HG02763 (cell line): ENCODE measurements at regions not wholly inside any gene's neighbourhood (a gene's known extent, or its start where the extent isn't known, plus 50 kb on each side); places are given as distances from the start of the nearest gene placed in this dataset.
A peak's percentile ranks its signal among the peaks of the same experiment; 100 is the strongest.
"Not testable (repeated sequence)": the region's sequence is repeated elsewhere in the genome, so short reads cannot be mapped to it uniquely, and the experiment has no call there.

Experiments used
- ATAC-seq: cut with Tn5 transposase; IDR thresholded peaks from one replicate; pipeline ENCODE4 v1.9.1; 2021; ENCODE audit warnings: mild to moderate bottlenecking, moderate library complexity; ENCODE audit not compliant: unreplicated experiment

DNA sequence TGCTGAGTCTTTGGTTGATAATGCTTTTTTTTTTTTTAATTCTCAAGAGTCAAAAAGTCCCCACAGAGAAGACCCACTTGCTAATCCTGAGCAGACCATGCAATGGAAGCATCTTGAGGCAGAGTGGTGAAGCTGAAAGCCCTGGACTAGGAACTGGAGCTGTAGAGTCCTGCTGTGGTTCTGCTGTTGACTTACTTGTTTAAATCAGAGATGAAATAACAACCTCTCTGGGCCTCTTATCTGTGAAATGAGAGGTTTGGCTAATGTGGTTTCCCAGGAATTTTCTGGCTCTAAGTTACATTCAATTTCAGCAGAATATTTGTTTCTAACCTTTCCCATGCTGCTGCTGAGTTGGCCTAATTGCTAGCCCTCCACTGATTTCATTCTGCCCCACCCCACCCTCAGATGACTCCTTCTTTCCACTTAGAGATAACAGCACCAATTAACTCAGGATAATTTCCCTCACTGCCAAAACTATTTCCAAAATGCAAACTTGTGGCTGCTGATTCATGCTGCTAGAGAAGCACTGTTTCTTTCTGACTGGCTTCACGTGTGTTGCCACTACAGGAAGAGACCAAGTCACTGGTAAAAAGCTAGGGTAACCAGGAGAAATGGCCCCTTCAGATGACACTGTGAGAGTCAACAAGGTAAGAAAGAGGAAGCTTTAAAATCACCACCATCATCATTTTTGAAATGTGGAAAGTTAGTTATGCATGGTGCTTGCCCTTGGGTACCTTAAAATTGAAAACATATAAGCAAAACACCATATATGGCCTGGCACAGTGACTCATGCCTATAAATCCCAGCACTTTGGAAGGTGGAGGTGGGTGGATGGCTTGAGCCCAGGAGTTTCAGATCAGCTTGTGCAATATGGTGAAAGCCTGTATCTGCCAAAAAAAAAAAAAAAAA lies 326.4 kb downstream of the DCHS2 start:
- peak; percentile 76 for ATAC-seq

DNA sequence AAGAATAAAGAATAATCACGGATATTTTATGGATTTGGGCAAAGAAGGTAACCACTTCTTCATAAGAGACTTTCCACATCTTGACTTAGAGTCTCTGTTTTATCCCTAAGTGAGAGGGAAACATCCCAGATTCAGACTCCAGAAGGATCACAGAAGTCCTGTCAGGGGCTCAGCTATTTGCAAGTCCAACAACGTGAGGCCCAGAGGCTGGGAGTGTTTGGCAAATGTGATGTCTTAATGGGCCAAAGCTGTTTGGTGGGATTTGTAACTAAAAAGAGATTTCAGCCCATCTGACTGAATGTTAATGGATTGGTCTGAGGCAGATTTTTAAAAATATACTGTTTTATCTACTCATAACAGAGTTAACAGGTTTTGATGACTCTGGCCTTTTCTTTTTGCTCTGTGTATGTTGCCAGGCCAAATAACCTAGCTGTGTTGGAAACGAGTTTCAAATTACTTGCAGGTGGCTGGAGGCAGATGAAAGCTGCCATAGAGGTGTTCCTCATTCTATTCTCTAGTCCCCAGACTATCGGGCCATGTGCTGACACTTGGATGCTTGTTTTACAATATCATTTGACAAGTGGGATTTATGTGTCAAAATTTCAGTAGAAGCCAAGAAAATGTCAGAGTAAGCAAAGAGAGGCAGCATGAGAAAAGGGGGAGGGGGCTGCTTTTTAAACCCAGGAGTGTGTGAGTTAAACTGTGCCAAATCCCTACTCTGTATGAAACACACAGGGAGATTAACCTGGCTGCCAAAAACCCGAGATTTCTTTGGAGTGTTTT lies 330.9 kb downstream of the DCHS2 start:
- ATAC-seq = no peak

DNA sequence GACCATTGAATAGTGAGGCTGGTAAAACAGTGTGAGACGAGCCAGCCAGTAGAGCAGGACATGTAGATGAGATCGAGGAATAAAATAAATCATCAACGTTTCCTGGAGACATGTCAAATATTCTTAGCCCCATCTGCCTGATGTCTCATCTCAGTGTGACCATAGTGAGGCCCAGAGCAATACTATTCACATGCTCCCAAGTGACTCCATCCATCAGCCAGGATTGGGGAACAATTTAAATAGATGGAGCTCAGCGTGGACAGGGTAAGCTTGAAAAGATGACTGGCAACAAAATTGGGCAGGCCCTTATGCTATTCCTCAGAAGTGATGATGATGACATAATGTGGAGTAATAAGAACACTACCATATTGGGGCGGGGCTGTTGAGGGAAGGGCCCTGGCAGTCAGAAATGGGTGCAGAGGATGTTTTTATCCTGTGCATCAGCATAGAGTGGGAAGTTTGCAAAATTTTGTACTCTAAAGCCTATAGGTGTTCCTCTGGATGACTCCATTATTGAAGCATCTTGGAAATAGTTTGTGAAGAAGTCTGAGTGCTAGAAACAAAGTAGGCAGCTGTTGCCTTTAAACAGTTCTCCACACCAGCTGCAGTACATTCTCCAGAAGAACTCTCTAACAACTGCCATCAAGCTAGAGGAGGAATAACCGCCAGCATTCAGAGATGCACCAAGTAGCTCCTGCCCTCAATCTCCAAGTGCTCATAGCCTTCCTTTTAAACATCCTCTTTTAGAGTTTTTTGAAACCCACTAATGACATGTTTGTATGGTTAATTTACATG lies 333.0 kb downstream of the DCHS2 start:
- no peak for ATAC-seq

DNA sequence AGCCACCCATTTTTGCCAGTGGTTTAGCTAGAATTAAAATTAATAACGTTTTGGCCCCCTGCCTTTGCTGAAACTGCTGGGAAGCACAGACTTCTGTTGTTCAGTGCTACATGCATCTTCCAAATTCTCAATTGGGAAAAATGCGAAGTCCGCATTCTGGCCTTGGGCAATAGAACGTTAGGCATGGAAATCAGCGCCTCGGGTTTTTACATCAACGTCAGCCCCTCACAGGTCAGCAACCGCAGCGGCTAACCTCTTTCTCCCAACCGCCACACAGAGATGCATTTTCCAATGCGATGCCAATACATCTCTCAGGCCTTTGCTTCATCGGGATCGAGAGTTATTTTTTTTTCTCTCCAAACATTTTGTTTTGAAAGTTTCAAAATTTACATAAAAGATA lies 339.1 kb downstream of the DCHS2 start:
- ATAC-seq = no peak

DNA sequence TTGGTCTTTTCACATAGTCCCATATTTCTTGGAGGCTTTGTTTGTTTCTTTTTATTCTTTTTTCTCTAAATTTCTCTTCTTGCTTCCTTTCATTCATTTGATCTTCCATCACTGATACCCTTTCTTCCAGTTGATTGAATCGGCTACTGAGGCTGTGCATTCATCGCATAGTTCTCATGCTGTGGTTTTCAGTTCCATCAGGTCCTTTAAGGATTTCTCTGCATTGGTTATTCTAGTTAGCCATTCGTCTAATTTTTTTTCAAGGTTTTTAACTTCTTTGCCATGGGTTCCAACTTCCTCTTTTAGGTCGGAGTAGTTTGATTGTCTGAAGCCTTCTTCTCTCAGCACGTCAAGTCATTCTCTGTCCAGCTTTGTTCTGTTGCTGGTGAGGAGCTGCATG lies 342.4 kb downstream of the DCHS2 start:
- ATAC-seq = not testable (repeated sequence)

DNA sequence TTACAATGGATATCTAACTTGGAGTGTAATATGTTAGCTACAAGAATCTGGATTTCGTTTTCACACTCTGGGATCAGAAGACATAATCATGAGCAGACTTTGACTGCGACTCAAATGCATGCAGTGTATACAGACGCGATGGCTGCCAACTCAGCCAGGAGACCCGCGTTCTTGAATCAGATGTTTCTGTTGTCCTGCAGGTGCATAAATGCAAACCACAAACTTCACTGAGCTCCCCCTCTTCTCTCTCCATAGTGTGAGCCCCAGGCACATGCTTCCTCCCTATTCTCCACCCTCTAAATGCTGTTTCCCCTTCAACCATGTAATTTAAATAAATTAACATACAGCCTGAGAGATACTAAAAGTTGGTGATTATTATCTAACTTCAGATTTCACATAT lies 347.9 kb downstream of the DCHS2 start:
- ATAC-seq = no peak

DNA sequence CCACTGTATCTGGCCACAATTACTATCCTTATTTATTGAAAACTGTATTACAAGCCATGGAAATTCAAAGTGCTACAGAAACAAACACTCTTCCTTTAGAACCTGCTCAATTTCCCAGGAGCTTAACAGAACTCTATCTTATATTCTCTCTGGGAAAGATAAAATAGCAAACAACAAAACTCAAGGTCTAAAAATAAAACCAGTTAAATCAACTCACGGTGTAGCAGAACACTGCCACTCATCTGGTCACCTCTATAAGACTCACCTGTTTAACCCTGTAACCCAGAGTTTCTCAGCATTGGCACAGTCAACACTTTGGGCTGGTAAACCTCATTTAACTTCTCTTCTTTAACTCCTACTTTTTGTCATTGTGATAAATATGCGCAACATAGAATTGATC lies 348.9 kb downstream of the DCHS2 start:
- no peak for ATAC-seq

DNA sequence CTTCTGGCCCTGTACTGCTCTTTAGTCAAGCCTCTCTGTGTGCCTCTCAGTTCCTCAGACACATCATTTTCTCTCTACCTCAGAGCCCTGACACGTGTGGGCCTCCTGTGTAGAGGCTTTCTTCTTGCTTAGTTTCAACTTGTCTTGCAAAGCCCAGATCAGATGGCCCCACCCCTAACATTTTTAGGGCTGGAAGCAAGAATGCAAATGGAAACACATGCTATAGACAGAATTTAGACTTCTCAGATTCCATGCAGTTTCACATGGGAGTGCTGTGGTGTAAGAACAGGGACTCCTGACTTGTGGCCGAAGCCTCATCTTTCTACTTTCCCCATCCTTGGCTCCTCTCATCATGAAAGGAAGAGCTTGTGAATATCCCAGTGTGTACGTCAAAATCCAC lies 350.7 kb downstream of the DCHS2 start:
- ATAC-seq = no peak

DNA sequence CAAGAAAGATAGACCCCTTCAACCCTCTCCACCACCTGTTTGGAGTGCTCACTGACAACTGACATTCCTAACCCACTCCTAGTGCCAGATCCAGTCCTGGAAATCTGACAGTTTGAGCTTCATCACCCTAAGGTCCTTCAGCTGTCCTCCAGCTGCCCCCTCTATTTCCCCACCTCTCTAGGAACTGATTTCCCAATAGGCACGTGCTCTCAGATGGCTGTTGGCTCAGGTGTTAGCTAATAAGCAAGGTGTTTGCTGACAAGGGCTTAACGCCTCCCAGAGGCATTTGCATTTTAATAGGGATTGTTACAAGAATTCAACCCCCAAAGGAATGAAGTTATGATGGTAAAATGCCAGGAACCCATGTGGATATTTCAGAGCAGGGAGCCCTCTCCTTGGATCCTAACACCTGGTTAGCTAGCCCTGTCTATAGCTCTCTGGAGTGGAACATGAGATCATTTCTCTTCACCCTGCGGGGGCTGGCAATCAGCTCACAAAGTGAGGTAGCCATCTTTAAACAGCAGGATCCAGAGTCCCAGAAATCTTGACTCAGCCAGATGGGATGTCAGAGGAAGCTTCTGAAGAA lies 348.5 kb upstream of the SFRP2 start:
- no peak for ATAC-seq

DNA sequence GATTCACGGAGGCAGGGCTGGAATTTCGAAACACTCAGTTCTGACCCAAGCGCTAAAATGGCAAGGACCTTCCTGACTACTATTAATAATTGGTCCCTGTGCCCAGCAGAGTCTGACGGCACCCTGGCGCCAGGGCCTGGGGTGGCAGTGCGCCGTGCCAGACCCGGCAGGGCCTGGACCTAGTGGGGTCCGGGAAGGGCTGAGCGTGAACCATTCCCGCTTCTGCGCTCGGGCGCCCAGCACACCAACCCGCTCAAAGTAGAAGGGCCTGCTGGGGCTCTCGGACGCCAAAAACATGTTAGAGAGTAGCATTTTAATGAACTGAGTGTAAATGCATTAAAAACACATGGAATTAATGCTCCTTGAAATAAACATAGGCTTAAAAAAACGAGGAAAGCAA lies 346.7 kb upstream of the SFRP2 start:
- ATAC-seq = no peak

DNA sequence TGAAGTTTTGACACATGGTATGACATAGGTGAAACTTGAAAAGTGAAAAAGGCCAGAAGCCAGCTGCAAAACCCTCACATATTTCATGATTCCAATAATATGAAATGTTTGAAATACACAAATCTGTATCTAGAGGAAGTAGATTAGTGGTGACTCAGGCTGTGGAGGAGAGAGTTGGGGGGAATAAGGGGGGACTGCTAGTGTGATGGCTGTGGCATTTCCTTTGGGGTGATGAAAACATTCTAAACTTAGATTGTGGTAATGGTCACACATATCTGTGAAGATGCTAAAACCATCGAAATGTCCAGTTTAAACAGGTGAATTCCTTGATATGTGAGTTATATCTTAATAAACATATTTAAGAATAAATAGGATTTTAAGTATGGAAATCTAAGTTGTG lies 343.5 kb upstream of the SFRP2 start:
- ATAC-seq = no peak

DNA sequence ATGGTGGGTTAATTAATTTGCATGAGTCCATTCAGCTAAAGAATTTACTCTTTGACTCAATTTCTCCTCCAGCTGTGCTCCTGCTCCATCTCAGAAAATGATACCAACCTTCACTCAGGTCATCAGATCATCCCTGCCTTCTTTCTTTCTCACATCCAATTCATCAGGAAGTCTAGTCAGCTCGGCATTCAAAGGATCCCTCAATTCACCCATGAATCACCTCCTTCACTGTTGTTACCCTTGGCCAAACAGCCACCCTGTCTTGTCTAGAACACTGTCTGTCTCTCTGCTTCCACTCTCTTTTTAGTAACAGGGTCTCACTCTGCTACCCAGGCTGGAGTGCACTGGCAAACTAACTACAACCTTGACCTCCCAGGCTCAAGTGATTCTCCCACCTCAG lies 337.4 kb upstream of the SFRP2 start:
- no peak for ATAC-seq

DNA sequence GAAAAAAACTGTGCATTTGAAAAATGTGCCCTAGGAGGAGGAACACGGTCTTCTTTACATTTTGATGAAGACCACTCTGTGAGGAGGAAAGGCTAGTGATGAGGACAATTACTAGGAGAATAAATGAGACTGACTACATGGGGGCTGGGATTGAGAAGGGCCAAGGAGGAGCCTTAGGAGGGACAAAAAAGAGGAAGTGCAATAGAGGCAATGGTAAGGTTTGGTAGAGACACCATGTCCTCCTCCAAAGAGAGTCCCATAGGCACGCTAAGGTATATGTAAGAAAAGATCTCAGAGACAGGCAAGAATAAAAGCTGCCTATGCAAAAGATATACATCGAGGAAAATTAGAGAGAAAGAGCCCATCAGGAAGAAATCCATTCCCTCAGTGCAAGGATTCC lies 336.5 kb upstream of the SFRP2 start:
- ATAC-seq = no peak

DNA sequence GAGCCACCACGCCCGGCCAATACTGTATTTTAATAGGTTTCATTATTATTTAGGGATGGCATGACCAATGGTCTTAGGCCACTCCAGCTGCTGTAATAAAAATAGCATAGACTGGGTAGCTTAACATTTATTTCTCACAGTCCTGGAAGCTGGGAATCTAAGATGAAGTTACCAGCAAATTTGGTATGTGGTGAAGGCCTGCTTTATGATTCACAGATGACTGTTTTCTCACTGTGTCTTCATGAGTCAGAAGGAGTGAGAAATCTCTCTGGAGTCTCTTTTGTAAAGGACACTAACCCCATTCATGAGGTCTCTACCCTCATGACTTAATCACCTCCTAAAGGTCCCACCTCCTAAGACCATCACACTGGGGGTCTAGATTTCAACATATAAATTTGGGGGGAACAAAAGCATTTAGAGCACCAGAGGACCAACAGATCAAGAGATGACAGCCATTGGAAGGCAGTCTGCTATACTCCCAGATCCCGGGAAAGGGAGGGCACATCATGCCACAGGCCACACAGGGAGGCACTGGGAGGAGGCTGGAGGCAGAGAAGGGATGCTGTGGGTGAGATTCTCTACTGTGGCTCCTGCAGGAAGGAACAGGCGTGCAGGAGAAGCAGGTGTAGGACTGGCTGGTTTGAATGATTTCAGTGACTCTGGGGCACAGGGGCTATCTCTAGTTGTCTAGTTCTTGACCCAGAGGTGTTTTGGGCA lies 335.8 kb upstream of the SFRP2 start:
- ATAC-seq = no peak

DNA sequence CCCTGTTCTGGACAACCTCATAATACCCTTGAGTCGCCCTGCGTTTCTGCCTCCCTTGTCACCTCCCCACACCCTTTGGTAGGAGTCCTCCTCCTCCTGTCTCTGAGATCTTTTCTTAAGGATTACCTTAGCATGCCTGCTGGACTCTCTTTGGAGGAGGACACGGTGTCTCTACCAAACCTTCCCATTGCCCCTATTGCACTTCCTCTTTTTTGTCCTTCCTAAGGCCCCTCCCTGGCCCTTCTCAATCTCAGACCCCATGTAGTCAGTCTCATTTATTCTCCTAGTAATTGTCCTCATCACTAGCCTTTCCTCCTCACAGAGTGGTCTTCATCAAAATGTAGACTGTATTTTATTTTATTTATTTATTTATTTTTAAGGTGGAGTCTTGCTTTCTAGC lies 335.0 kb upstream of the SFRP2 start:
- ATAC-seq = no peak

DNA sequence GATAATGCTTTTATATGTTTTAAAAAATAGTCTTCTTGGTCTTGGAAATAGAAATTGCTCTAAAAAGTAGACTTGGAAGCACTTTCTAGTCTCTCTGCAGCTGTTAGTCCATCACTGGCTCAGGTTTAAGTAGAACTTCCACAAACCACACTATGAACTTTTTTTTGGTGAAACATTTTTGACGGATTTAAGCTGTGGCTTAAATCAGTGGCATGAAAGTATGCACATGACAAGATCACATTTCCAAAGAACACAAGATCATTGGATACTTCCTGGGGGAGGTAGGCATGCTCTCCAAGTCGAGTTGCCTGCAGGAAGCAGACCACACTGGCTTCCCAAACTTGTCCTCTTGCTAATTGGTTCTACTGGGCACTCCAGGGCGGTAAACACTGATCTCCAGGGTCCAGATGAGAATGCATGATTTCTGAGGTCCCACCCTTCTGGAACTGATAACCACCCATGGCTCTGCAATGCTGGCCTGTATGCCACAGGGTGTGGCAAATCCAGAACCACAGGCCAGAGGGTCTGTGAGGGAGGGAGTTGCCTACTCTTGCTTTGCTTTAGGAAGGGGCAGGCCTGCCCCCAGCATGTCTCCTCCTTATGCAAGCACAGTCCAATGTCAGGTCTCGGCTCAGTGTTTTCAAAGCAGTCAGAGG lies 331.9 kb upstream of the SFRP2 start:
- ATAC-seq = no peak

DNA sequence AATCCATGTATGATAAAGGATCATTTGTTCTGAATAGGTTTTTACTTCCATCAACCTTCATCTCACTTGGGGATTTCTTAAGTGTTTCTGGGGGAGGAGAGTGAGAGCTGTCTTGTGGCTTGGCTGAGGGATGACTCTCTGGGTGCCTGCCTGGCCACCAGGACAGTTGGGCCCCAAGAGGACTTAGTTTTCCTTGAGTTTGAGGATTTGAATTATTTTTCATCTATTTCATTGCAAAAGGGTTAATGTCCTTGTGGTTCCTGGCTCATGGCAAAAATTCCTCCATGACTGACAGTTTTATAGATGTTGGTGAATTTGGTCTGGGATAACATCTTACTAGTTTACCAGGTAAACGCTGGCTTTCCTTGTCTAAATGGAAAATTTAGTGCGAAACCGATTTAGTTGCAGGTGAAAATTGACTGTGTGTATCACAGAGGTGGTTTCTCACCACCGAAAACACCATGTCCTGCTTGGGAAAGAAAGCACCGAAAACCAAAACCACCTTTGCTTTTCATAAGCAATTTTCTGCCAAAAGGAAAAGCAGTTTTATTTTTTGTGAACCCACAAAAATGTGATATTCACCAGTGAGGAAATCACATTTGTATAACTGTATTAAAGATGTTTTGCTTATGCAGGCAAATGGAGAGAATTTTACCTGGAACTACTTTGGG lies 331.3 kb upstream of the SFRP2 start:
- no peak for ATAC-seq

DNA sequence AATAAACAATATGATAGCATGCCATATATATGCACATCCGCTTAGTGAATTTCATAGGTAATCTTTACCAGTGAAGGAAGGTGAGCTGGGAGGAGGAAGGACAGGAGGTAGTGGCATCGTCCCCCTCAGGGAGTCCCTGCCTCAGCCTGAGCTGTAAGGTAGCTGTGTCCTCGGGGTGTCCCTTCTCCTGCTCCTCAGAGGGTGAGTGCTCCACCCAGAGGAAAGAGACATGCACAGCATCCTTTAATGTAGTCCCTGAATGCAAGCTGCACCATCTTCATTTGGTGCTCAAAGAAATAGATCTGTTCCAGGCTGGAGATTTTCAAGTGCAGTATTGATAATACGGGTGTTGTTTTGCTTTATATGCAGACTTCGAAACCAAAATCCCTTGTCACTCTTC lies 330.4 kb upstream of the SFRP2 start:
- no peak for ATAC-seq

DNA sequence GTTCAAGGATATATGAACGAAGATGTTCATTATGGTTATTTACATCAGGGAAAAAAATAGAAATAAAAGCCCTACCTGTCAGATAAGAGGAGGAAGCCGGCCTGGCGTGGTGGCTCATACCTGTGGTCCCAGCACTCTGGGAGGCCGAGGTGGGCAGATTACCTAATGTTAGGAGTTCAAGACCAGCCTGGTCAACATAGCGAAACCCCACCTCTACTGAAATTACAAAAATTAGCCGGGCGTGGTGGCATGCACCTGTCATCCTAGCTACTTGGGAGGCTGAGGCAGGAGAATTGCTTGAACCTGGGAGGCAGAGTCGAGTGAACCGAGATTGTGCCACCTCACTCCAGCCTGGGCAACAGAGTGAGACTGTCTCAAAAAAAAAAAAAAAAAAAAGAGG lies 328.8 kb upstream of the SFRP2 start:
- not testable (repeated sequence) for ATAC-seq
